DOHH2 (cell line): ENCODE measurements at regions not wholly inside any gene's neighbourhood (a gene's known extent, or its start where the extent isn't known, plus 50 kb on each side); places are given as distances from the start of the nearest gene placed in this dataset.

Experiments used
- EZH2phosphoT487 ChIP-seq: fragments of 200-600 bp; sonication (generic); IDR thresholded peaks from 2 replicates; pipeline ENCODE4 v1.6.1; 2017; ENCODE audit warnings: borderline replicate concordance, mild to moderate bottlenecking, antibody characterized with exemption, low read length, moderate library complexity, mixed read lengths
- TF ChIP-seq, protein P1 (sequence below): fragments of 200-600 bp; sonication (generic); IDR thresholded peaks from one replicate; pipeline ENCODE4 v1.5.1; 2014; ENCODE audit warnings: antibody characterized with exemption, mild to moderate bottlenecking, low read depth, low read length; ENCODE audit not compliant: poor library complexity, severe bottlenecking

DNA sequence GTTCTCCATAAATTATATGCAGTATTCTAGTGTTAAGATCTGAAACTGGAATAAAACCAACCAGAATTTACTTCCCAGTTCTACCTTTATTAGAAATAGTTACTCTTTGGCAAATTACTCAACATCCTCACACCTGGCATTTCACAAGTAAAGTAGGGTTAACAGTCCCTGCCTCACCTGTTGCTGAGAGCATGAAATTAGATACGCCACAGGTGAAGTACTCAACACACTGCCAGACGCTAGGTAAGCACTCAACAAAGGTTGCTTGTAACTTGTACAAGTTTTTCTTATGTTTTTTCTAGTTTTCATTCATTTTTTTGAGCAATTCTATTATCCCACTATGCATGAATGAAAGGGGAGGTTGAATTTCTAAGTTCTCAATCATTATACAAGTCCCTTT lies 267.6 kb upstream of the ARHGAP42 start:
- TF ChIP-seq, protein P1, sequence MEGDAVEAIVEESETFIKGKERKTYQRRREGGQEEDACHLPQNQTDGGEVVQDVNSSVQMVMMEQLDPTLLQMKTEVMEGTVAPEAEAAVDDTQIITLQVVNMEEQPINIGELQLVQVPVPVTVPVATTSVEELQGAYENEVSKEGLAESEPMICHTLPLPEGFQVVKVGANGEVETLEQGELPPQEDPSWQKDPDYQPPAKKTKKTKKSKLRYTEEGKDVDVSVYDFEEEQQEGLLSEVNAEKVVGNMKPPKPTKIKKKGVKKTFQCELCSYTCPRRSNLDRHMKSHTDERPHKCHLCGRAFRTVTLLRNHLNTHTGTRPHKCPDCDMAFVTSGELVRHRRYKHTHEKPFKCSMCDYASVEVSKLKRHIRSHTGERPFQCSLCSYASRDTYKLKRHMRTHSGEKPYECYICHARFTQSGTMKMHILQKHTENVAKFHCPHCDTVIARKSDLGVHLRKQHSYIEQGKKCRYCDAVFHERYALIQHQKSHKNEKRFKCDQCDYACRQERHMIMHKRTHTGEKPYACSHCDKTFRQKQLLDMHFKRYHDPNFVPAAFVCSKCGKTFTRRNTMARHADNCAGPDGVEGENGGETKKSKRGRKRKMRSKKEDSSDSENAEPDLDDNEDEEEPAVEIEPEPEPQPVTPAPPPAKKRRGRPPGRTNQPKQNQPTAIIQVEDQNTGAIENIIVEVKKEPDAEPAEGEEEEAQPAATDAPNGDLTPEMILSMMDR = no peak
- no peak for TF ChIP-seq EZH2phosphoT487
